Osteocyte (in vitro differentiated cells): ENCODE measurements at regions not wholly inside any gene's neighbourhood (a gene's known extent, or its start where the extent isn't known, plus 50 kb on each side); places are given as distances from the start of the nearest gene placed in this dataset.

ENCODE experiments used
- DNase-seq: peaks from one replicate; pipeline ENCODE4 v3.0.0; 2021; ENCODE audit warnings: mixed read lengths; ENCODE audit not compliant: unreplicated experiment; ENCODE audit errors: extremely low spot score
- H3K27ac Mint-ChIP-seq: one replicate; pipeline ENCODE4 v1.8.0; 2021; ENCODE audit warnings: mild to moderate bottlenecking, mixed read lengths; ENCODE audit not compliant: unreplicated experiment
- H3K27me3 Mint-ChIP-seq: one replicate; pipeline ENCODE4 v1.8.0; 2021; ENCODE audit warnings: mixed read lengths; ENCODE audit not compliant: unreplicated experiment
- H3K36me3 Mint-ChIP-seq: one replicate; pipeline ENCODE4 v1.8.0; 2021; ENCODE audit warnings: mixed read lengths; ENCODE audit not compliant: unreplicated experiment
- H3K4me1 Mint-ChIP-seq: one replicate; pipeline ENCODE4 v1.8.0; 2021; ENCODE audit warnings: mixed read lengths; ENCODE audit not compliant: unreplicated experiment
- H3K4me3 Mint-ChIP-seq: one replicate; pipeline ENCODE4 v1.8.0; 2021; ENCODE audit warnings: mild to moderate bottlenecking, moderate library complexity, mixed read lengths; ENCODE audit not compliant: unreplicated experiment
- H3K9me3 Mint-ChIP-seq: one replicate; pipeline ENCODE4 v1.8.0; 2021; ENCODE audit warnings: mixed read lengths; ENCODE audit not compliant: unreplicated experiment
- CTCF ChIP-seq: fragments of 200-600 bp; sonication (generic); IDR thresholded peaks from 2 replicates; pipeline ENCODE4 v1.5.0; 2021; ENCODE audit warnings: antibody characterized with exemption, mild to moderate bottlenecking, moderate library complexity

DNA sequence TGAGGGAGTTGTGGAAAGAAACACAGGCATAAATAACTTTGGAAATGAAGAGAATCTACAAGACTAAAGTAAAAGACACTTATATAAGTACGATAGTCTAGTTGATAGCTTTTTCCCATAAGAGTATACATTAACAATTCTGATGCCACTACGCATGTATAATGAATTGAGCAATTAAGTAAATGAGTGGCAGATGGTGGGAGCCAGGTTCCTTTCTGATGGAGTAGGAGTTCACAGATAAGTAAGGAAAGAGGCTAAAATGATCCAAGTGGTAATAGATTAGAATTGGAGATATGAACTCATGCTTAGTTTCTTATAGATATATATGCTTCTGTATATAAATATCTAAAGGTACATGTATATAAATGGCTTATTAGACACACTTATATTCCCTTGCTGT is 368.3 kb downstream of the FAM181B start:
- Mint-ChIP-seq H3K36me3 (no peaks in the 10 kb centered on the region), H3K4me1 (no peaks in the 10 kb centered on the region)

GRCh38 chr11:82356316-82356715 is 377.3 kb downstream of the FAM181B start:
- H3K27ac Mint-ChIP-seq = no peak overlapping the region
- no peaks in the 10 kb centered on the region for H3K4me1 Mint-ChIP-seq
- no peak for DNase-seq
- no peaks in the 10 kb centered on the region for H3K9me3 Mint-ChIP-seq
- H3K27me3 Mint-ChIP-seq = peaks cover 2% of the 10 kb centered on the region
- TF ChIP-seq CTCF = no peak
- H3K36me3 Mint-ChIP-seq = no peaks in the 10 kb centered on the region
- no peak overlapping the region for H3K4me3 Mint-ChIP-seq

More for the DNA sequence above, 368.3 kb downstream of the FAM181B start:
- Mint-ChIP-seq H3K4me3 (no peak overlapping the region), H3K27me3 (peaks cover 6% of the 10 kb centered on the region), H3K9me3 (no peaks in the 10 kb centered on the region), H3K27ac (no peak overlapping the region)
- no peak for TF ChIP-seq CTCF
- DNase-seq = no peak

GRCh38 chr11:82355313-82355823 is 378.3 kb downstream of the FAM181B start:
- no peaks in the 10 kb centered on the region for H3K36me3 Mint-ChIP-seq
- TF ChIP-seq CTCF = no peak
- H3K27me3 Mint-ChIP-seq = no peaks in the 10 kb centered on the region
- H3K4me3 Mint-ChIP-seq = no peak overlapping the region
- no peaks in the 10 kb centered on the region for H3K9me3 Mint-ChIP-seq
- no peak for DNase-seq
- H3K27ac Mint-ChIP-seq = no peak overlapping the region
- H3K4me1 Mint-ChIP-seq = no peaks in the 10 kb centered on the region

- Mint-ChIP-seq H3K27me3 (peaks cover 3% of the 10 kb centered on the region), H3K36me3 (no peaks in the 10 kb centered on the region), H3K9me3 (no peaks in the 10 kb centered on the region), H3K4me3 (no peak overlapping the region), H3K27ac (no peak overlapping the region), H3K4me1 (no peaks in the 10 kb centered on the region)
- no peak for TF ChIP-seq CTCF
- DNase-seq = no peak
Observed at GRCh38 chr11:82326853-82327252, 406.8 kb downstream of the FAM181B start.

DNA sequence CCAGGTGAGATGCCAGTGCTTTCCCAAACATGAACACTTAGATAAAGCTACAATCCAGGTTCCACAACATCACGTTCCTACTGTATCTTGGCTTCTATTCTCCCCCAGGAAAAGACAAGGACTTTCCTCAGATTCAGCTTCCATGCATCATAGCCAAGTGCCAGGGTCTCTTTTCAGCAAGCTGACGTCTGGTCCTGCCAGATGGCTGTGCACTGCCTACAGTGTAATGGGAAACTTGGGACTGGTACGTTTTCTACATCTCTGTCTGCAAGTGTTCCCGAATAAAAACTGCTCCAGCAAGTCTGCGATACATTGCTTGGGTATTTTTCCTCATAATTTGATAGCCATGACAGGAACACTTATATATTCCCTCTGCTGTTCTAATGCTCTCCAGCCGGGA is 412.5 kb downstream of the FAM181B start:
- no peak for TF ChIP-seq CTCF
- H3K4me1 Mint-ChIP-seq = no peaks in the 10 kb centered on the region
- no peak overlapping the region for H3K27ac Mint-ChIP-seq
- DNase-seq = no peak
- H3K36me3 Mint-ChIP-seq = no peaks in the 10 kb centered on the region
- H3K27me3 Mint-ChIP-seq = peaks cover 7% of the 10 kb centered on the region
- H3K4me3 Mint-ChIP-seq = no peak overlapping the region
- H3K9me3 Mint-ChIP-seq = no peaks in the 10 kb centered on the region
